ENCODE measurements at regions not wholly inside any gene's neighbourhood (a gene's known extent, or its start where the extent isn't known, plus 50 kb on each side); places are given as distances from the start of the nearest gene placed in this dataset.

GRCh38 chr1:113007706-113008364 is 51.8 kb upstream of the SLC16A1 start:
- TF ChIP-seq CTCF (IDR thresholded peaks at IDR 0.05) (no peak), POLR2A (IDR thresholded peaks at IDR 0.05) (no peak)
